ENCODE measurements at regions not wholly inside any gene's neighbourhood (a gene's known extent, or its start where the extent isn't known, plus 50 kb on each side); places are given as distances from the start of the nearest gene placed in this dataset.

GRCh38 chr14:97336179-97336578 is 539.0 kb downstream of the VRK1 start:
- H3K27ac Mint-ChIP-seq: no peak overlapping the region

GRCh38 chr14:97336816-97337215 is 539.6 kb downstream of the VRK1 start:
- no peak for DNase-seq (ENCODE audit: low spot score)
- H3K4me1 Mint-ChIP-seq (ENCODE audit: low read depth): peaks cover 21% of the 10 kb centered on the region
- peaks cover 26% of the 10 kb centered on the region for H3K9me3 Mint-ChIP-seq
- H3K27ac Mint-ChIP-seq: no peak overlapping the region
- no peak overlapping the region for H3K4me3 Mint-ChIP-seq
- H3K36me3 Mint-ChIP-seq (ENCODE audit: low read depth): peaks cover 2% of the 10 kb centered on the region
- intact Hi-C loops (cut with micrococcal nuclease): no loop called here
- H3K27me3 Mint-ChIP-seq (ENCODE audit: insufficient read depth): no peaks in the 10 kb centered on the region

More at GRCh38 chr14:97336179-97336578, 539.0 kb downstream of the VRK1 start:
- intact Hi-C loops (cut with micrococcal nuclease): no loop called here
- no peak for DNase-seq (ENCODE audit: low spot score)
- Mint-ChIP-seq H3K36me3 (ENCODE audit: low read depth) (peaks cover 2% of the 10 kb centered on the region), H3K27me3 (ENCODE audit: insufficient read depth) (no peaks in the 10 kb centered on the region), H3K4me1 (ENCODE audit: low read depth) (peaks cover 25% of the 10 kb centered on the region), H3K9me3 (peaks cover 20% of the 10 kb centered on the region), H3K4me3 (no peak overlapping the region)

- Mint-ChIP-seq H3K27ac (no peak overlapping the region), H3K4me3 (no peak overlapping the region), H3K9me3 (peaks cover 31% of the 10 kb centered on the region), H3K27me3 (ENCODE audit: insufficient read depth) (no peaks in the 10 kb centered on the region), H3K36me3 (ENCODE audit: low read depth) (peaks cover 2% of the 10 kb centered on the region), H3K4me1 (ENCODE audit: low read depth) (peaks cover 17% of the 10 kb centered on the region)
- intact Hi-C loops (cut with micrococcal nuclease): no loop called here
- no peak for DNase-seq (ENCODE audit: low spot score)
Observed at GRCh38 chr14:97337267-97337666, 540.1 kb downstream of the VRK1 start.

- intact Hi-C loops (cut with micrococcal nuclease): no loop called here
- H3K36me3 Mint-ChIP-seq (ENCODE audit: low read depth): peaks cover 2% of the 10 kb centered on the region
- DNase-seq (ENCODE audit: low spot score): no peak
Observed at GRCh38 chr14:97337670-97338069, 540.5 kb downstream of the VRK1 start.

GRCh38 chr14:97344666-97345065 is 547.5 kb downstream of the VRK1 start:
- no peaks in the 10 kb centered on the region for H3K27me3 Mint-ChIP-seq (ENCODE audit: insufficient read depth)
- DNase-seq (ENCODE audit: low spot score): no peak
- H3K36me3 Mint-ChIP-seq (ENCODE audit: low read depth): peaks cover 2% of the 10 kb centered on the region
- H3K9me3 Mint-ChIP-seq: peaks cover 36% of the 10 kb centered on the region
- no peak overlapping the region for H3K27ac Mint-ChIP-seq
- intact Hi-C loops (cut with micrococcal nuclease): no loop called here
- H3K4me1 Mint-ChIP-seq (ENCODE audit: low read depth): no peaks in the 10 kb centered on the region
- no peak overlapping the region for H3K4me3 Mint-ChIP-seq

More at GRCh38 chr14:97337670-97338069, 540.5 kb downstream of the VRK1 start:
- Mint-ChIP-seq H3K27ac (no peak overlapping the region), H3K4me1 (ENCODE audit: low read depth) (peaks cover 13% of the 10 kb centered on the region), H3K4me3 (no peak overlapping the region), H3K9me3 (peaks cover 35% of the 10 kb centered on the region), H3K27me3 (ENCODE audit: insufficient read depth) (no peaks in the 10 kb centered on the region)

GRCh38 chr14:97346675-97347074 is 549.5 kb downstream of the VRK1 start:
- intact Hi-C loops (cut with micrococcal nuclease): no loop called here
- no peaks in the 10 kb centered on the region for H3K4me1 Mint-ChIP-seq (ENCODE audit: low read depth)
- DNase-seq (ENCODE audit: low spot score): no peak
- H3K36me3 Mint-ChIP-seq (ENCODE audit: low read depth): no peaks in the 10 kb centered on the region
- no peak overlapping the region for H3K4me3 Mint-ChIP-seq
- no peaks in the 10 kb centered on the region for H3K27me3 Mint-ChIP-seq (ENCODE audit: insufficient read depth)
- no peak overlapping the region for H3K27ac Mint-ChIP-seq
- H3K9me3 Mint-ChIP-seq: peaks cover 17% of the 10 kb centered on the region

- H3K27ac Mint-ChIP-seq: no peak overlapping the region
- no peaks in the 10 kb centered on the region for H3K27me3 Mint-ChIP-seq (ENCODE audit: insufficient read depth)
- intact Hi-C loops (cut with micrococcal nuclease): no loop called here
- DNase-seq (ENCODE audit: low spot score): no peak
- H3K4me3 Mint-ChIP-seq: no peak overlapping the region
- H3K36me3 Mint-ChIP-seq (ENCODE audit: low read depth): no peaks in the 10 kb centered on the region
- H3K4me1 Mint-ChIP-seq (ENCODE audit: low read depth): no peaks in the 10 kb centered on the region
- H3K9me3 Mint-ChIP-seq: peaks cover 3% of the 10 kb centered on the region
Observed at GRCh38 chr14:97349463-97349862, 552.3 kb downstream of the VRK1 start.

GRCh38 chr14:97349946-97350345 is 552.8 kb downstream of the VRK1 start:
- Mint-ChIP-seq H3K27me3 (ENCODE audit: insufficient read depth) (no peaks in the 10 kb centered on the region), H3K4me3 (no peak overlapping the region), H3K4me1 (ENCODE audit: low read depth) (no peaks in the 10 kb centered on the region), H3K9me3 (peaks cover 3% of the 10 kb centered on the region), H3K27ac (no peak overlapping the region), H3K36me3 (ENCODE audit: low read depth) (no peaks in the 10 kb centered on the region)
- intact Hi-C loops (cut with micrococcal nuclease): no loop called here
- no peak for DNase-seq (ENCODE audit: low spot score)

- Mint-ChIP-seq H3K27me3 (ENCODE audit: insufficient read depth) (no peaks in the 10 kb centered on the region), H3K27ac (no peak overlapping the region), H3K9me3 (peaks cover 3% of the 10 kb centered on the region), H3K36me3 (ENCODE audit: low read depth) (no peaks in the 10 kb centered on the region), H3K4me3 (no peak overlapping the region), H3K4me1 (ENCODE audit: low read depth) (no peaks in the 10 kb centered on the region)
- intact Hi-C loops (cut with micrococcal nuclease): no loop called here
- no peak for DNase-seq (ENCODE audit: low spot score)
Observed at GRCh38 chr14:97350415-97350814, 553.2 kb downstream of the VRK1 start.

GRCh38 chr14:97350894-97351731 is 553.9 kb downstream of the VRK1 start:
- H3K4me3 Mint-ChIP-seq: no peak overlapping the region
- H3K9me3 Mint-ChIP-seq: peaks cover 3% of the 10 kb centered on the region
- intact Hi-C loops (cut with micrococcal nuclease): no loop called here
- H3K27ac Mint-ChIP-seq: no peak overlapping the region
- no peaks in the 10 kb centered on the region for H3K4me1 Mint-ChIP-seq (ENCODE audit: low read depth)
- no peaks in the 10 kb centered on the region for H3K27me3 Mint-ChIP-seq (ENCODE audit: insufficient read depth)
- no peak for DNase-seq (ENCODE audit: low spot score)
- H3K36me3 Mint-ChIP-seq (ENCODE audit: low read depth): no peaks in the 10 kb centered on the region

- Mint-ChIP-seq H3K36me3 (ENCODE audit: low read depth) (no peaks in the 10 kb centered on the region), H3K27me3 (ENCODE audit: insufficient read depth) (no peaks in the 10 kb centered on the region), H3K4me3 (no peak overlapping the region), H3K27ac (no peak overlapping the region), H3K9me3 (no peaks in the 10 kb centered on the region), H3K4me1 (ENCODE audit: low read depth) (no peaks in the 10 kb centered on the region)
- intact Hi-C loops (cut with micrococcal nuclease): no loop called here
- DNase-seq (ENCODE audit: low spot score): no peak
Observed at GRCh38 chr14:97353102-97353501, 555.9 kb downstream of the VRK1 start.

- Mint-ChIP-seq H3K36me3 (ENCODE audit: low read depth) (no peaks in the 10 kb centered on the region), H3K4me1 (ENCODE audit: low read depth) (no peaks in the 10 kb centered on the region), H3K9me3 (no peaks in the 10 kb centered on the region), H3K27ac (no peak overlapping the region), H3K4me3 (no peak overlapping the region), H3K27me3 (ENCODE audit: insufficient read depth) (no peaks in the 10 kb centered on the region)
- intact Hi-C loops (cut with micrococcal nuclease): no loop called here
- no peak for DNase-seq (ENCODE audit: low spot score)
Observed at GRCh38 chr14:97354119-97354722, 557.0 kb downstream of the VRK1 start.

- intact Hi-C loops (cut with micrococcal nuclease): no loop called here
- Mint-ChIP-seq H3K27me3 (ENCODE audit: insufficient read depth) (peaks cover 4% of the 10 kb centered on the region), H3K4me3 (no peak overlapping the region), H3K36me3 (ENCODE audit: low read depth) (no peaks in the 10 kb centered on the region), H3K27ac (no peak overlapping the region), H3K4me1 (ENCODE audit: low read depth) (no peaks in the 10 kb centered on the region), H3K9me3 (no peaks in the 10 kb centered on the region)
- DNase-seq (ENCODE audit: low spot score): no peak
Observed at GRCh38 chr14:97359341-97359740, 562.2 kb downstream of the VRK1 start.
